H4 (cell line): ENCODE measurements at regions not wholly inside any gene's neighbourhood (a gene's known extent, or its start where the extent isn't known, plus 50 kb on each side); places are given as distances from the start of the nearest gene placed in this dataset.
A peak's percentile ranks its signal among the peaks of the same experiment; 100 is the strongest.

ENCODE experiments used
- DNase-seq: peaks from one replicate; pipeline ENCODE4 v3.0.0-alpha.2; 2015; ENCODE audit warnings: low spot score

- no peak for DNase-seq
Observed at GRCh38 chr3:144073698-144074097, 102.1 kb downstream of the DIPK2A start.

GRCh38 chr3:144079634-144080033 lies 108.0 kb downstream of the DIPK2A start:
- no peak for DNase-seq

GRCh38 chr3:144084929-144085328 lies 113.3 kb downstream of the DIPK2A start:
- no peak for DNase-seq

- peak; percentile 27 for DNase-seq
Observed at GRCh38 chr3:144085964-144086363, 114.3 kb downstream of the DIPK2A start.

DNA sequence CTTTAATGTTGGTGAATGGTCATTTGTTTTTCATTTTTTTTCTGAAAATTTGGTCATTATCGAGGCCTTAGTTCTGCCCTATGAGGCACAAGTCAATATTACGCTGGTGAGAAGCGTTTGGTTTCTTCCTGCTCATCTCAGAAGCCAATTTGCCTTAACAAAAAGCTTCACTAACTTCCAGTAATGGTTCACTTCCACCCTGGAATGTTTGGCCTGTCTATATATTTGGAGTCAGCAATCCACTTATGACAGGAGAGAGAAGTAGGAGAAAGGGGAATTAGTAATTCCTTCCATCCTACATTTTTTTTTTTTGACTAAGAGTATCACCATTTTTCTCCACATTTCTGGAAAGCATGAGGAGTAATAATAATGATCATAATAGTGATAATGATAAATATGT lies 124.4 kb downstream of the DIPK2A start:
- DNase-seq: no peak

- no peak for DNase-seq
Observed at GRCh38 chr3:144097163-144097562, 125.5 kb downstream of the DIPK2A start.

DNA sequence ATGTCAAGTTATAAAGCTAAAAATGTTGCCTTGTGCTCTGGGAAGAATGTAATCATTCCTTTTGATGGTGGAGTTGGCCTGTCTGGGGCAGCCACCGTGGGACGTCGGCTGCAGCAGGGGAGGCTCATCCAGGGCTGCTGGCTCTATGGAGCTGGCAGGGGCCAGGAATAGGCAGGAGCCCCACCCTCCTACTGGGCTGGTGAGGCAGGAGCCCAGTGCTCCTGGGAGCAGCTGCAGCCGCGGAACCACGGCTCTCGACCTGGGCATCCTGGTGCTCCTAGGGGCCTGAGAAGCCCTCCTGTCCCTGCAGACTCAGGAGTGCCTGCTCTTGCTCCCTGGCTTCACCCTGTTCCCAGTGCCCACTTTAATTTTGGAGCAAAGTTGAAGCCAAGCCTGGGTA lies 127.1 kb downstream of the DIPK2A start:
- no peak for DNase-seq

DNA sequence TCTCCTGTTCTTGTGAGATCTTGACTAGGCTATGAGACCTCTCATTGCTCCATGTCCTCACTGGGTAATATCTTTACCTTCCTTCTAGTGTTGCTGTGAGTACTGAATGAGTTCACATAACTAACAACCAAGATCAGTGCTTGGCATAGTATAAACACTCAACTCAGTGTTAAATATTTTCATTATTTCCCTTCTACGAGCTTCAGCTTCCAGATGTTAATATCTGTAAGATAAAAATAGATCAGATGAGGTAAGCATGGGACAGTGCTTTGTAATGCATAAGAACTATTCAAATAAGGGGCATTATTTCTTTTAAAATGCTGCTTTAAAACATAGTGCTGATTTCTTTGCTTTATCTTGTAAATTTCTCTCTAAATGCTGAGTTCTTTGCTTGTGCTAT lies 130.8 kb downstream of the DIPK2A start:
- DNase-seq: no peak

DNA sequence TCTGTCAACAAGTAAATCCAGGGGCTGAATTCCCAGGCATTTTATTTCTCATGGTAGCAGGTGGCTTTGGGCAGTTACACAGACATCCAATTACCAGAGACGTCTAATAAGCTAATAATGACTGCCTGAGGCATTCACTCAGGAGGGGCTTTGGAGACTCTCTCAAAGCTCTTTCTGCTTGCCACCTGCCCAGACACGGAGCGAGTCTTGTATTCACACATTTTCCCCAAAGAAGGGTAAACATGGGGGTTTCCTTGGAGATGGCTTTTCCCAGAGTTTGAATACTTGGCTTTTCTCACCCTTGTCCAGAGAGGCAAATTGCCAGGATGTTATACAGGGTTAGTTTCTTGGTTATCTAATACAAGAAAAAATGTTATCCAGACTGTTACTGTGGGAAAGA lies 132.6 kb downstream of the DIPK2A start:
- no peak for DNase-seq

DNA sequence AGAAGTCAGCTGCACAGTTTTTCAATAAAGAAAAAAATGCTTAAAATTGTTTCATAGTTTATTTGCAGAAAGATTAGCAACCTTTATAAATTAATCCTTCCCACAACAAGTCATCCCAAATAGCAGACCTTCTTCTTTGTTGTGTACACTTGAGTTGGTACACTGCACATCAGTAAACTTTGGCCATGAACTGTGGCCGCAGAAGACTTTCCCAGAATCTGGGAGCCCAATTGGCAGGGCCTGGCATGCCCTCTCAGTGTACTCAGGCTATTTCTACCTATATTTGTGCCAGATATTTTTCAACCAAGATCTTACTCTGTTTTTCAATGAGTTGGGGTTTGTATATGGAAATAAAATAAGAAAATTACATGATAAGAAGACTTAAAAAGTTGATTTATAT lies 133.1 kb downstream of the DIPK2A start:
- DNase-seq: no peak

- DNase-seq: no peak
Observed at GRCh38 chr3:144105542-144105941, 133.9 kb downstream of the DIPK2A start.

DNA sequence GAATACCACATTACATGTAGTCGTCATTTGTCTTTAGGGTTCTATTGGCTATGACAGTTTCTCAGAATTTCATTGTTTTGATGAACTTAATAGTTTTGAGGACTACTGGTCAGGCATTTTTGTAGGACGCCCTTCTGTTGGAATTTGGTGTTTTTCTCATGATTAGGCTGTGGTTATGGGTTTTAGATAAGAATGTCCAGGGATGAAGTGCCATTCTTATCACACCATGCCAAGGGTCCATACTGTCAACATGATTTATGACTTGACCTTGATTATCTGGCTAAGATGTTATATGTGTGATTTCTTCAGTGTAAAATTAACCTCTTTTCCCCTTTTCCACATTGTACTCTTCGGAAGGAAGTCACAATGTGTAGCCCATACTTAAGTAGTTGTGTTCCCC lies 135.3 kb downstream of the DIPK2A start:
- no peak for DNase-seq

DNA sequence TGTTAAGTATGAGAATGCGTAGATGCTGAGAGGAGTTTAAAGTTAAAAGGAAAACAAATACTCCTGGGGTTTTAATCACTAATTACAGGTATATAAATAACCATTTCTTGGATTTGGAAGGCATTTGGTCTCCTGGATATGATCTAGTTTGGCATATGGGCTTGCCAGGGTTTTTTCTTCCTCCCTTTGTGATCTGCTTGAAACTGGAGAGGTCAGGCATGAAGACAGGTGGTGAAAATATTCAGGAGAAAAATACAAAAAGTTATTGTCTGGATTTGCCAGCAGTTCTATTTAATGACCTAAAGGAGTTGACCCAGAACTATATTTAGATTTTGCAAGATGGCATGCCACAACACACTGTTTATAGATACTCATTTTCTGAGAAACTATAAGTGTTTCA lies 136.3 kb downstream of the DIPK2A start:
- no peak for DNase-seq

DNA sequence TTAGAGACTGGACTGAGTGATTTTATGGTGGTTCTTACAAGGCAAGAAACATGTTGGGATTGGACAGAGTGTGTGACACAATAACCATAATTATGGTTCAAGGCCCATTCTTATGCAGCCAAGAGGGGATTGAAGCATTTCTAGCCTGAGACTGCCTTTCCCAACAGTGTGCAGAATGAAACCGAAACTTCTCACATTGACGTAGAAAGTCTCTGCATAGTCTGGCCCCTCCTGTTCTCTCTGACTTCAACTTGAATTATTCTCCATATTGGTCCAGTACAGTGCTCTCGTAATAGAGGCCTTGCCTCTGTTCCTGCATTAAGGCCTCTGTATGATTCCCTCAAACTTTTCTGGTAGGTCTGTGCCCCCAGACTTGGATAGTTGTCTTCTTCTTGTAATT lies 138.3 kb downstream of the DIPK2A start:
- DNase-seq: peak; percentile 69

- no peak for DNase-seq
Observed at GRCh38 chr3:144112036-144112435, 140.4 kb downstream of the DIPK2A start.

GRCh38 chr3:144112437-144112836 lies 140.8 kb downstream of the DIPK2A start:
- DNase-seq: no peak

DNA sequence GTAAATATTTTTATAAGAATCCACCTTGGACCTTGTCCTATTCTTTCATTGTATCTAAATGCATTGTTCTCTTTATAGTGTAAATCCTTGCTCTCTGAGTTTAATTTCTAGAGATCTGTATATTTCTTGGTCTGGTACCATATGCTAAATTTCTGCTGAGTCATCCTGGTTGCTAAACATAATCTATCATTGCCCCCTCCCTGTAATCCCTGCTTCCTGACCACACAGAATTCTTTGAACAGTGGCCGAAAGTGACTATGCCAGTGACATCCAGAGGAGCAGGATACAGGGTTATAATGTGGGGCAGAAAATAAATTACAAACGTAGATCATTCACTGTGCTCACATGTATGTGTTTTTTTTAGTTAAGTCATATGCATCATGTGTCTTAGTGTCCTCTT lies 143.1 kb downstream of the DIPK2A start:
- DNase-seq: peak; percentile 61

DNA sequence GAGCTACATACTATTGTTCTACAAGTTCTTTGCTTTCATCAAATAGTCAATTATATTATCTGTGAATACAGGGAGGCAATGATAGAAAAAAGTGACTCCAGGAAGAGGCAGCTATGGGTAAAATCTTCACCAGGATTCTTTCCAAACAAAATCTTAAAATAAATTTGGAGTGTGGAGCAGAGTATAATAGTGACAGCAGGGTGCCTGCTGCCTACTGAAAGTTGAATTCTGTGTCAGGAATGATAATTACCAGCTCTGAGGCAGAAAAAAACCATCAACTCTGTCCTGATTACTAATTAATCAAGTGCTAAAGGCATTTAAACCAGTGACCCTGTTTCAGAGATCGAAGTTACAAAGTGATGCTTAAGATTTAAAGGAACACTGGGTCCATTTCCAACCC lies 148.0 kb downstream of the DIPK2A start:
- no peak for DNase-seq

DNA sequence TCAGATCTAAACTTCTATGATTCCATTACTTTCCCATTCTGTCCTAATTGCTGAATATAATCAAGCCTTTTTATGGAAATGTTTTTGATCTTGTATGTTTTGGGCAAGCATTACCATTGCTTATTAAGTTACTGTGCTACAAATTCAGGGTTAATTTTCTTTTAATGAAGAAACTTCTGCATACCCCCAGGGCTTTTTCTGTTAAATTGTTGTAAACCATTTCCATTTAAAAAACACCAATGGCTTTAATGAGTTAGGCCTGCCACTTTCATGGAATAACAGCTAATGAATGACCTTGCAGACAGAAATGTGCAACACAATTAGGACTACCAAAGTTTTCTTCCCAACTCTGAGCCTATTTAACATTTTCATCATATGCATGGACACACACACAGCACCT lies 150.0 kb downstream of the DIPK2A start:
- DNase-seq: no peak

DNA sequence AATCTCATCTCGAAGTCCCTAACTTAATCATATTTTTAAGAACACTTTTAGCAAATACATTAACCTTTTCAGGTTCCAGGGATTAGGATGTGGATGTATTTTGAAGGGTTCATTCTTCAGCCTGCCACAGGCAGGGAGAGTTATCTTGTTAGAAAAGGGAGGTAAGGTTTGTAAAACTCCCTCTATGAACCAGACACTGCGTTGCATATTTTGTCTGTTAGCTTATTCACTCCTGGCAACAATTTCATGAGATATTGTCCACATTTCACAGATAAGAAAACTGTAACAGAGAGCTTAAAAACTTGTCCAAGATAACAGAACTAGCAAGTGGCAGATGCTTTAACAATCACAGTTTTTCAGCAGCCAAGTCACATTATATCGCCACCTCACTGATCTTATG lies 155.4 kb downstream of the DIPK2A start:
- DNase-seq: no peak

- DNase-seq: no peak
Observed at GRCh38 chr3:144127700-144128099, 156.1 kb downstream of the DIPK2A start.

DNA sequence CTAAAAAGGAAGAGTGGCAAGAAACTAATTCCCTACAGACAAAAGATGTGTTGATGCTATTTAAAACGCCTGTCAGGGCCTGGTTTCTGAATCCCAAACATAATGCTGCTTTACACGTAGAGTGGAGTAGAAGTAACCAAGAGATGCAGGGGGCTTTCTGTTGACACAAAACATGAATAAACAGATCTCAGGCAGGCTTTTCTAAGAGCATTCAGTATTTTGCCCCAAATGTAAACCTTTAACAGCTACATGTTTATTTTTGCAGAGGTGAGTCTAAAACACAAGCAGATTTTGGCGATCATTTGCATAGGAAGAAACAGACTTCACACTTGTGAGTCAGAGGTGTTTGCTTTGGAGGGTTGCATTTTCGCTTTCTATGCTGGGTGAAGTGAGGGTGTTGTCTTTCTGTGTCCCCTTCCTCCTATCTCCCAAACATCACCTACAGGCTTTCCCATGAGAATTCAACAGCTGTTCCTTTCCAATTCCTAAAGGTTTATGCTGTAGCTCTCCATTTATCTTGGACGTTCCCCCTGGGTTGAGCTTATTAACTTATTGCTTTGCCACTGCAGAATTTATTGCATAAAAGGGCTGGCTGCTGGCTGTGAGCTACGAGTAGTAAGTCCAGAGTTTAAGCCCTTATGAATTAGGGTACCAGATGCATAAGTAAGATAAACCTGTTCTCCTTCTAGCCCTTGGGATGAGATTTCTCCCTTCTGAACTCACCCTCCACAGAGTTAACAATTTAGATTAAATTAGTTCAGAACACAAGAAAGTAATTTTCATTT lies 156.7 kb downstream of the DIPK2A start:
- DNase-seq: no peak

GRCh38 chr3:144129536-144130214 lies 158.1 kb downstream of the DIPK2A start:
- no peak for DNase-seq

- no peak for DNase-seq
Observed at GRCh38 chr3:144141074-144141473, 169.5 kb downstream of the DIPK2A start.
